M059J (cell line): ENCODE measurements at regions not wholly inside any gene's neighbourhood (a gene's known extent, or its start where the extent isn't known, plus 50 kb on each side); places are given as distances from the start of the nearest gene placed in this dataset.
"Not testable (repeated sequence)": the region's sequence is repeated elsewhere in the genome, so short reads cannot be mapped to it uniquely, and the experiment has no call there.

Experiments
- DNase-seq: peaks from one replicate; pipeline ENCODE4 v3.0.0-alpha.2; 2012; ENCODE audit warnings: low read depth

DNA sequence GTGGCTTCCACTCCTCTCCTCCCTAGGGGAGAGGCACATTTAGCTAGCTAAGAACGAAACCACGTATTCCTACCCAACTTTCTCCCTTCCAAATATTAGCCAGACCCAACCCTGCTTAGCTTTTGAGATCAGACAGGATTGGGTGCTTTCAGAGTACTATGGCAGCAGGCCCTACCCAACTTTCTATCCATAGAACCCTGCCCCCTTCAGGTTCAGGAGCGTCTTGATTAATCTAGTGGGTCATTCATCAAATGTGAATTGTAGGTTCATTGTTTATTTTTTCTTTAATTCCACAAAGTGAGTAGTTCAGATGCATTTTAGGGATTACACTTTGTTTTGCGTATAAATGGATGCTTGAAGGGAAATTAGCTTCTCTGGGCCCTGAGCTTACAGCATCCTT, 188.3 kb downstream of the MIB1 start:
- DNase-seq: no peak

DNA sequence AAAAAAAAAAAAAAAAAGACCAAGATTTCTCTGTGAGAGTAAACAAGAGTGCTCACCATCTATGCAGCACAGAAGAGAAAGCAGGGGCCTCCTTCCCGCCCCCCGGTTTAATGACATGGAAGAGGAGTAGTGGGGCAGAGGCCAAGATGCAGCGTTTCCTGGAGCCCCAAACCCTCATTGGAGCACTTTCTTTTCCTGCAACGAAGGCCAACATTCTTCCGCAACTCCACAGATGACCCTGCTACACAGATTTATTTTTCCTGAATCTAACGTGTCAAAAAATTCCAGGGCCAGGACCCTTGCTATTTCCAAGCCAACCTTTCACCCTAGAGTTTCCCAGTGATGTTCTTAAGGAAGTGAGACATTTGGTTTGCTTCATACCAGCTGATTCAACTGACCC, 189.6 kb downstream of the MIB1 start:
- no peak for DNase-seq

DNA sequence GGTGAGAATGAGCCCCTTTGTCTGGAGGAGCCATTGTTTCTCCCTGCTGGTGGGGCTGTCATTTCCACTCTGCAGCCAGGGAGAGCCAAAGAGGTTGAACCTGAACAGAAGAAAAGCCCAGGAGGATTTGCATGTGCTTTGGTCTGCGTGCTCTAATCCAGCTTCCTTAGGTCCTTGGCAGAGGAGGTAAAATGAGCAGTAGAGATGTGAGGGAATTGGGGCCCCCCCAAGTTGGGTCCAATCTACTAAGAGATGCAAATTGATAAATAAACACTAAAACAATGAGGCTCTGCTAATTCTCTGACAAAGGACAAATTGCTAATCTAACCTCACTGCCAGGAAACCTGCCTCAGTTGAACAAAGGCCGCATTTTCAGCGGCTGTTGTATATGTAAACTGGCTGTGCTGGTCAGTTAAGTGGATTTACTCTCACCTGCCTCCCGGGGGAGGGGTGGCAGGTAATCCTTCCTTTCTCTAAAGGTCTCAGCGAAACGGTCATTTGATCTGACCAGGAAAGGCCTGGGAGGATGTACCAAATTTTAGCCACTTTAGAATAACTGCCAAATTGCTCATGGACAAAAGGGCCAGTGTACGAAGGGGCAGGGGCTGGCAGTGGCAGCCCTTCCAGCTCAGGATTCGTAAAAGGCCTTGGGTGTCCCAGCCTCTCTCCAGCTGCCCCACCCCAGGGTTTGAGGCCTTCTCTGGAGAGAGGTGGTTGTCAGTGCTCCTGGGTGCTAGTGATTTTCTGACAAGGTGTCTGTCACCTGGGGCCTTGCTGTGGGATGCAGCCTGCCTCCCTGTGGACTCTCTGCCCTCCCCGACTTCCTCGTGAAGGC, 193.6 kb downstream of the MIB1 start:
- no peak for DNase-seq

DNA sequence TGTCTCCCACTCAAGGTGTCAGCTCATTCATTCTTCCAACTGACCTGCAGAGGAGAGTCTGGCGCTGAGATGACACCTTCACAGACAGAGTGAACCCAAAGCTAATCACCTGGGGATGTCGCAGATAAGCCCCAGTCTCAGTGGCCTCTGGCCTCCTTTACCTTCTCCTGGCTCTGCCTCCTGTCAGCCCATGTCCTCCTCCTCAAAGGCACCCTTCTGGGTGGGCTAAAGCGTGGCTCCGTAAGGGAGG, 194.1 kb downstream of the MIB1 start:
- no peak for DNase-seq

DNA sequence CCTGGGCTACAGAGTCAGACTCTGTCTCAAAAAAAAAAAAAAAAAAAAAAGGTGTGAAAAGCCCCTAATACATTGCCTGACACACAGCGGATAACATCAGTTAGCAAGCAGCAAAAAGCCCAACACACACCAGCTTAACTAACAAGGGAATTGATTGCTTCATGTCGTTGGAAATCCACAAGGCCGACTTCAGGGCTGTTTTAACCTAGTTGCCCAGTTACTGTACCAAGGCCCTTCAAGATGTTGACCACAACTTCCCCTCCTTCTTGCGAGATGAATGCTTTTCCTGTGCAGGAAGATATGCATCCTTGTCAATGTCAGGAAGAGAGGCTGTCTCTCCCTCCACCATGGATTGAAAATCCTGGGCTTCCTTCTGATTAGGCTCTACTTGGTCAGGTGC, 202.9 kb downstream of the MIB1 start:
- no peak for DNase-seq

DNA sequence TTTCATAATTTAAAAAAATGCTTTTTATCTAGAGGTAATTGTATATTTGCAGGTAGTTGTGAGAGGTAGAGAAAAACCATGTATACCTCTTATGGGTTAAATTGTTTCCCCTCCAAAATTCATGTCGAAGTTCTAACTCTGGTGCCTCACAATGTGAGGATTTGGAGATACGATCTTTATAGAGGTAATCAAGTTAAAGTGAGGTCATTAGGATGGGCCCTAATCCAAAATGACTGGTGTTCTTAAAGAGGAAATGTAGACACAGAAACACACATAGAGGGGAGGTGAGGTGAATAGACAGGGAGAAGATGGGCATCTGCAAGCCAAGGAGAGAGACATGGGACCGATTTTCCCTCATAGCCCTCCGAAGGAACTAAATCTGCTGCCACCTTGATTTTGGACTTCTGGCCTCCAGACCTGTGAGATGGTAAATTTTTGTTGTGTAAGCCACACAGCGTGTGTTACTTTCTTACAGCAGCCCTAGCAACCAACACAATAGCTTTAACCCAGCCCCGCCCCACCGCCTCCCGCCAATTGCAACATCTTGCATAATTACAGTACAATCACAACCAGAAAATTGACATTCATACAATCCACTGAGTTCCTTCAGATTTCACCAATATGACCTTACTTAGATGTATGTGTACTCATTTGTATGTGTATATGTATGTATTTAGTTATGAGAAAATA, 208.9 kb downstream of the MIB1 start:
- peak; percentile 61 for DNase-seq

DNA sequence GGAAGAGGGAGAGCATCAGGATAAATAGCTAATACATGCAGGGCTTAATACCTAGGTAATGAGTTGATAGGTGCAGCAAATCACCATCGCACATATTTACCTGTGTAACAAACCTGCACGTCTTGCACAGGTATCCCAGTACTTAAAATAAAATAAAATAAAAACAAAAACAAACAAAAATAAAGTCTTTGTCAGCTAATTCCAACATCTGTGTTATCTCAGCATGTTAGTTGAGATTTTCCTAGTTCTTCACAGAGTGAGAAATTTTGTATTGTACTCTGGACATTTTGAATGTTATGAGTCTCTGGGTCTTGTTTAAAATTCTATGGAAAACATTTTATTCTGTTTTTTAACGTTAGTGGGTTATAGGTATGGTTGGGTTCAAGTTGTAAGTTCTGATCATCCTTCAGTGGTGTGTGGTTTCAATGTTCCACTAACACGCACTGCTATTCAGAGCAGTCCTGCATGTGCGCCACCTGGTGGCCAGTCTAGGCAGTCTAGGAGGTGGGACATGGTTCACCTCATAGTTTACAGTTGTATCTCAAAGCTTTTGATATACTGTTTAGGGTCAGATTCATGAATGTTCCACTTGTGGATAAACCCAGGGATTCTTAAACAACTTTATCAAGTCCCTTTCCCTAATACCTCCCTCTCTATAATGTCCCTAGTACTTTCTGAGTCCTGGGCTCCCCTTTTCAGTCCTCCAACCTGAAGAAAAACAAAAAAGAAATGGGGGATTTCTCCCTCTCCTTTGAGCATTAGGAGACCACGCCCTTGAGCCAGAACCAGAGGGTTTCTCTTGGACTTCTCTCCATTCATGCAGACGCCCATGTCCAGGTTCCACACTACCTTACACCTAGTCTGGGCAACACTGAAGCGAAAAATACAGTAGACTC, 213.4 kb upstream of the GATA6 start:
- peak; percentile 64 for DNase-seq

DNA sequence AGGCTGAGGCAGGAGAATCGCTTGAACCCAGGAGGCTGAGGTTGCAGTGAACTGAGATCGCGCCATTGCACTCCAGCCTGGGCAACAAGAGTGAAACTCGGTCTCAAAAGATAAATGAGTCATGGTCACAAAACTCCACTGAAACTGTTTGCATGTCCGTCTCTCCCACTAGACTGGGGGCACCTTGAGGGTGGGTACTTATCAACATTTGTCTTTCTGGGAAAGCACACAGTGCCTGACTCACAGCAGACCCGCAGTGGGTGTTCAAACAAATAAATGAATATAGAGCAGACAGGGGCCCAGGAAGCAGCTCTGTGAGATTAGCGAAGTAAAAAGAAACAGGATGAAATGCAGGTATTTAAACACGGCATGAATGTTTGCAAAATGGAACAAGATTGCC, 211.1 kb upstream of the GATA6 start:
- DNase-seq: peak; percentile 11

DNA sequence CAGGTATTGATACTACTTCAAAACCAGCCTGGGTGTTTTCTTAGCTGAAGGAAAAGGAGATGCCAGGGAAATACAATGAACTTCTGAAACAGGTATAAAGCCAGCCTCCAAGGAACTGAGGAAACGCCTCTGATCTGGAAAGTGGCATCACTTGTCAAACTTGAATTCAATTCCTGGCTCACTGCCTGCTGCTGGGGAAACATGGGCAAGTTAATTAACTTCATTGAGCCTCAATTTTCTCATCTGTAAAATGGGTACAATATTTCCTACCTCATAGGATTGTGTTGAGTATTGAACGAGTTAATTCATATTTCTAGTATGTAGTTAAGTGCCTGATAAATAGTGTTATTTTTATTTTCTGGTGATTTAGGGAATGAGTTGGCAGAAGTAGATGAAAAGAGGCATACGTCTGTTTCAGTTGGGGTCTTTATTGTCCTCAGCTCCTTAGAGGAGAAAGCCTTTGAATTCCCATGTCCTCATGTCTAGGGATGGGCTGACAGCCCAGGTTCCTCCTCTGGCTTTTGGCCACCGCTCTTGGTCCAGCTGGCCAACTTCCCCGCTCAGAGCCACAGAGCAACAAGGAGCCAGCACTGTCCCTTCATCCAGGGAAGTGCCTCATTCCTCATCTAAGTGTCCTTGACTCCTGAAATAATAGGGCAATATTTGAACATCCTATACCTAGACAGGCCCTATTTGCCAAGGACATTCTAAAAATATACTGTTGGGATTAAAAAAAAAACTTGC, 210.5 kb upstream of the GATA6 start:
- DNase-seq: no peak

DNA sequence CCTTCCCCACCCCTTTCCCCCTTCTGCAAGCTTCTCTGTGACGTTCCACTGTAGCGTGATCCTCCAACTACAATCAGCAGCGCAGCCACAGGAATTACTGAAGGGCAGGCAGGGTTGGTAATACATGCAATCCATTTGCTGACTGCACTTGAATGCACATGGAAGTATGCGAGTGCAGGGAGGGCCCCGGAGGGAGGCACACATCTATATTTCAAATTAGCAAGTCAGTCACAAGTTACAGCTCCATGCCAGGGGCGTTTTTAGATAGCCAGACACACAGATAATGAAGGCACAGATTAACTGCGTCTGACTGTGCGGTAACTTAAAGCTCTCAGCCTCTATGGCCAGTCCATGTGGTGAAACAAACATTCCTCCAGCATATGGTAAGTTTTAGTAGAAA, 209.2 kb upstream of the GATA6 start:
- no peak for DNase-seq

DNA sequence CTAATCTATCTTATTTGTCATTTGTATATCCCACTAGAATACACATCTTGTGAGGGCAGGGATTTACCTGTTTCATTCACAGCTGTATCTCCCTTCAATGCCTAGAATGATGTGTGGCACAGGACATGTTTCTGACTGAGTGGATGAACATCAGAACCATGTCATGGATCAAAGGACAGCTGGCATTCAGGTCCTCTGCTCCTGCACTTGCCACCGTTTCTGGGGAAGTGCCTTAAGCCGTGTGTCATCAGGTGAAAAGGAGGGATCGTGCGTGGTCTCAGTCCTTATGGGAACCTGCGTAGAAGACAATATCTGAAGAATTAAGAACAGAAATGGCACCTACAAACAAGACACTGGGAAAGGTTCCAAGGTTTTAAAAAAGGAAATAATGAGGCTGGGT, 206.1 kb upstream of the GATA6 start:
- no peak for DNase-seq

DNA sequence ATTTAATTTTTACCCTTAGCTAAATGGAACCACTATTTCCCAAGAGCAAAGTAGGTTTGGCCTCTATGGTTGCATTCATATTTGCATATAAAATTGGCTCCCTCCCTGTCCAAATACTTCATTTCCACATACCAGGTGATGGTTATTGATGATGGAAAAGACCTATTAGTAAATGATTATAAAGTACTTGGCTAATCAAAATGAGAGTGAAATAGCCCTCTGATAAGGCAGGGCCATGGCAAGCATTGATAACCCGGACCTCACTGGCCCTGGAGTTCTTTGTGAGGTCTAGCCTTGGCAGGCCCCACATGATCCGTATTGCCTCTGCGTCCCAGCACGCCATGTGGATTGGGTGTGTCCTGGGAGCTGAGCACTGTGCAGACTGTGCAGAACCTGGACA, 201.1 kb upstream of the GATA6 start:
- DNase-seq: no peak

DNA sequence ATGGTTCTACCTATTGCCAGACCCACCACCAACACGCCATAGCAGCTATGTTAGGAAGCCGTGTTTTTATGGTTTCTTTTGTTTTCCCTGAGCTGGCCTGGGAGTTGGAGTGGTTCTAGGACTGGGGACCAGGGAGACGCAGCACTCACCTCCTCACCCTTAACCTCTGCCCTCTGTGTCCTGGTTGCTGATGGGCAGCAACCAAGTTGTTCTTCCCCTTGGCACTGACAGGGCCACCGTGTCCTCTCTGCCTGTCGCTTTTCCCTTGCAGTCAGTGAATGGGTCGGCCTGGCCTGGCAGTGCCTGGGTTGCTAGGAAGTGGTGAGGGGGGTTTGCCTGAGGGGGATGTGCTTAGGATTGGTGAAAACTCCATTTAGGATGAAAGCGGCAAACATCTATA, 197.1 kb upstream of the GATA6 start:
- no peak for DNase-seq

DNA sequence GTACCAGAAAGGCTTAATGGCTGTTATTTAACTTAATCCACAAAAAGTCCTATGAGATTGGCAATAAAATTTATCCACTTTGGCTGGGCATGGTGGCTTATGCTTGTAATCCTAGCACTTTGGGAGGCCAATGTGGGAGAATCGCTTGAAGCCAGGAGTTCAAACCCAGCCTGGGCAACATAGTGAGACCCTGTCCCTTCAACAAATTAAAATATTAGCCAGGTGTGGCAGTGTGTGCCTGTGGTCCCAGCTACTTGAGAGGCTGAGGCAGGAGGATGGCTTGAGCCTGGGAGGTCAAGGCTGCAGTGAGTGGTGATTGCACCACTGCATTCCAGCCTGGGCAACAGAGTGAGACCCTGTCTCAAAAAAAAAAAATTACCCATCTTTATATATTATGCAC, 193.4 kb upstream of the GATA6 start:
- not testable (repeated sequence) for DNase-seq

DNA sequence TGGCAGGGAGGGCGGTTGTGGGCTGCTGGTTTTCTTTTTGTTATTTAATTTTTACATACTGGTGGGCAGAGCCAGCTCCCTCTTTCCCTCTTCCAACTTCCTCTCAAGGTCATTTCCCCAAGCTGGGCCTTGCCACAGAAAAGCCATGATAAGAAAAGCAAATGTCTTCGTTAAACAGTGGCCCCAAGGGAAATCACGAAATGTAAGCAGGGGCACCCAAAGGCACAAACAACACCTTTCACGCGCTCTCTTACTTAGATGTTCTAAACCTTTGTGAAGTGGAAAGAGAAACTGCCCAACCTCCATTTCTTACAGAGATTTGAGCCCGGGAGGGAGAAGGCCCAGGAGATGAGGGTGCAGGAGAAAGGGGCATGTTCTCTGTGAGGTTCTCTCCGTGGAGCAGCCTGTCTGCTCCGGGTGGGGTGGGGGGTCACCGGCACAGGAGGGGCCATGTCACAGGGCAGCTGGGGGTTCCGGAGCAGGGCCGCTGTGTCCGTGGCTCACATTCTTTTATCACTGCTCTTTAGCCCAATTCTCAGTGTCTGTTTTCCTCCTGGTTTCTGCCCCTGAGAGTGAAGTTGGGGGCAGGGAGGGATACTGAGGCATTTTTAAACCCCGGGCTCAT, 190.7 kb upstream of the GATA6 start:
- DNase-seq: no peak

DNA sequence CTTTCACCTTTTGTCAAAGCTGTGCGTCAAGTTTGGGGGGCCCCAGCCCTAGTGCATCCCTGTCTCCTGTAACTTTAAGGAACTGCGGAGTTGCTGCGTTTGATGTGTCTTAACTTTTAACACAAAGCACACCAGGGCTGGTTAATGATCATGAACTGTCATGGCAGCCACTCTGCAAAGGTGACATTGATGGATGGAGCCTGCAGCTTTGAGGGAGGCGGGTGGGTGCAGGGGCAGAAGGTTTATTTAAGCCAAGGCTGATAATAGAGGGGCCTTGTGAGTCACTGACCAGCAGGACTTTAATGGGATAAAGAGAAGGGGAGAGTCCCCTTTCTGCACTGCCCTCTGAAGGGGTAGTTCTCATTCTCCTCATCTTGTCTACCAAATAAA, 190.2 kb upstream of the GATA6 start:
- DNase-seq: no peak

DNA sequence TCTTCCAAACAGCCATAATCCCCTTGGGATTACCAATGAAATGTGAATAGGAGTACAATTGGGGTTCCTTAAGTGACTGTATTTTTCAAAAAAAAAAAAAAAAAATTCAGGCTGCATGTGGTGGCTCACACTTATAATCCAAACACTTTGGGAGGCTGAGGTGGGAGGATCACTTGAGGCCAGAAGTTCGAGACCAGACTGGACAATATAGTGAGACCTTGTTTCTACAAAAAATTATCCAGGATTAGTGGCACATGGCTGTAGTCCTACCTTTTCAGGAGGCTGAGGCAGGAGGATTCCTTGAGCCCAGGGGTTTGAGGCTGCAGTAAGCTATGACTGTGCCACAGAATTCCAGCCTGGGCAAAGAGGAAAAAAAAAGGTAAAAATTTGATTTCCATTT, 189.6 kb upstream of the GATA6 start:
- DNase-seq: no peak

DNA sequence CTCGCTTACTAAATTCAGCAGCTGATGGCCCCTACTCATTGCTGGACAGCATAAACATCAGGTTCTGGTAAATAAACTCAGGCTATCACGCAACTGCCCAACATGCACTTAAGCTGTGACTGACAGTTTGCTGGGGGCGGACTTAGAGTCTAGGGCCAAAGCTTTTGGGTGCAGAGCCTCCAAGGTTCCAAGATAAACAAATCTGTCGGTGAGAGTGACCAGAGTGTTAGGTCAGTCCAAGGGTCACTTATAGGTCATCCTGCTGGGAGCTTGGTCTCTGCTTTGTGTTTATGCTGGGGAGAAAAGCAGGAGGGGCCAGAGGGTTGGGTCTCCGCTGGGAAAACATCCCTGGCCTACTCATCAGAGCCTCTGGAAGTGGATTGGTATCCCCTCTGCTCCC, 188.6 kb upstream of the GATA6 start:
- peak; percentile 45 for DNase-seq

DNA sequence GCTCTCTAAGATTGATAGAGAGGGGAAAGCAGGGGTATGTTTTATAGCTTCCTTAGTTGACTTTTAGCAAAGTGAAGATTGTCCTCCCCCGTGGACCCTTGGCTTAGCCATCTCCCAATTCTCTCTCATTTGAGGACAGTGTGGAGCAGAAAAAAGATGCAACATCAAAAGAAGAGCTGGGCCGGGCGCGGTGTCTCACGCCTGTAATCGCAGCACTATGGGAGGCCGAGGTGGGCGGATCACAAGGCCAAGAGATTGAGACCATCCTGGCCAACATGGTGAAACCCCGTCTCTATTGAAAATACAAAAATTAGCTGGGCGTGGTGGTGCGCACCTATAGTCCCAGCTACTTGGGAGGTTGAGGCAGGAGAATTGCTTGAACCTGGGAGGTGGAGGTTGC, 187.9 kb upstream of the GATA6 start:
- not testable (repeated sequence) for DNase-seq

DNA sequence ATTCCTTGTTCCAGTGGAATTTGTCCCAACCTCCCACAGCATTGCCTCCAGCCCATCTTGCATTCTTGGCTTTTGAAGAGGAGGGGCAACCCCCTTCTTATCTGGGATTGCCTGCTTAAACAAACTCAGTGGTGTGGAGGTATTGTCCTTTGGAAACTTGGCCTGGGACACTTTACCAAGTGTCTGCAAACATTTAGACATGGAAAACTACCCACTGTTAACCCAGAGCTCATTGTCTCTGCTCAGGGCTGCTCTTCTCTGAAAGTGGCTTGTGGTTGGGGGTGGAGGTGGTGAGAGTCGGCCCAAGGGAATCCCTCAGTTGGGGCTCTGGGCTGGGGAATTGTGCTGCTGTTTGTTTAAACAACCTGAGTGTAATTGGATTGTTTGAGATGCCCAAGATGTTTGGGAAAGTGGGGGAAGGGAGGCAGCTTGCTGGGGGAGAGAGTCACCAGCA, 178.3 kb upstream of the GATA6 start:
- no peak for DNase-seq

DNA sequence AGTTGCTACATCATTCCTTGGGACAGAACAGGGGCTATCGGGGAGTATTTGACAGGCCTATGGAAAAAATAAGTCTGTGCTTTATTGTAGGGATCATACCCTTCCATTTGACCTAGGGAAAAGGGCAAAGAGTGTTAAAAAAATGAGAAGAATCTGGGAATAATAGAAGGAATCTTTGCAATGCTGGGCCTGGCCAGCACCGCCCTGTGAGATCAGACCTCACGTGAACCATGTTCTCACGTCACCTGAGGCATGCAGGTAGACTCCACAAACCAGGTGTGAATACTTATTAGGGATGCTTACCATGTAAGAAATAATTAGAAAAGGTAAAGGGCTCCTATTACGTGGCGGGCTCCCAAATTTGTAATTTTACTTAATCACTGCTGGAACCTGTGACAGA, 177.5 kb upstream of the GATA6 start:
- no peak for DNase-seq
